C4-2B (cell line): ENCODE measurements at regions not wholly inside any gene's neighbourhood (a gene's known extent, or its start where the extent isn't known, plus 50 kb on each side); places are given as distances from the start of the nearest gene placed in this dataset.

Experiments
- ZFX ChIP-seq: fragments of 450-650 bp; IDR thresholded peaks from 2 replicates; pipeline ENCODE4 v1.6.1; 2017
- TF ChIP-seq, protein P1 (sequence below): fragments of 450-650 bp; conservative IDR thresholded peaks from 2 replicates; pipeline ENCODE4 v1.5.1; 2017; ENCODE audit warnings: mild to moderate bottlenecking

DNA sequence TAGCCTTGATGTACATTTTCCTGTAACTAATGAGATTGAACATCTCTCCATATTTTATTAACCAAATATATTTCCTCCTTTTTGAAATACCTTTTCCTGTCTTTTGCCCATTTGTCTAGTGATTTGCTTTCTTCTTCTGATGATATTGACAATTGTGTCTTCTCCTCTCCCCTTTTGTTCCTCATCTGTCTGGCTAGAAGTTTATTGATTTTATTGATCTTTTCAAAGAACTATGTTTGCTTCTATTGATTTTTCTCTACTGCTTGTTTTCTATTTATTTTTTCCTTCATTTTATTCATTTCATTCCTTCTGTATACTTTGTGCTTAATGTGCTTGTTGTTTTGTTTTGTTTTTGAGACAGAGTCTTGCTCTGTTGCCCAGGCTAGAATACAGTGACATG is 181.4 kb upstream of the SMIM23 start:
- TF ChIP-seq, protein P1, sequence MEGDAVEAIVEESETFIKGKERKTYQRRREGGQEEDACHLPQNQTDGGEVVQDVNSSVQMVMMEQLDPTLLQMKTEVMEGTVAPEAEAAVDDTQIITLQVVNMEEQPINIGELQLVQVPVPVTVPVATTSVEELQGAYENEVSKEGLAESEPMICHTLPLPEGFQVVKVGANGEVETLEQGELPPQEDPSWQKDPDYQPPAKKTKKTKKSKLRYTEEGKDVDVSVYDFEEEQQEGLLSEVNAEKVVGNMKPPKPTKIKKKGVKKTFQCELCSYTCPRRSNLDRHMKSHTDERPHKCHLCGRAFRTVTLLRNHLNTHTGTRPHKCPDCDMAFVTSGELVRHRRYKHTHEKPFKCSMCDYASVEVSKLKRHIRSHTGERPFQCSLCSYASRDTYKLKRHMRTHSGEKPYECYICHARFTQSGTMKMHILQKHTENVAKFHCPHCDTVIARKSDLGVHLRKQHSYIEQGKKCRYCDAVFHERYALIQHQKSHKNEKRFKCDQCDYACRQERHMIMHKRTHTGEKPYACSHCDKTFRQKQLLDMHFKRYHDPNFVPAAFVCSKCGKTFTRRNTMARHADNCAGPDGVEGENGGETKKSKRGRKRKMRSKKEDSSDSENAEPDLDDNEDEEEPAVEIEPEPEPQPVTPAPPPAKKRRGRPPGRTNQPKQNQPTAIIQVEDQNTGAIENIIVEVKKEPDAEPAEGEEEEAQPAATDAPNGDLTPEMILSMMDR: no peak
- TF ChIP-seq ZFX: no peak
